H1 (cell line): ENCODE measurements at regions not wholly inside any gene's neighbourhood (a gene's known extent, or its start where the extent isn't known, plus 50 kb on each side); places are given as distances from the start of the nearest gene placed in this dataset.

ENCODE experiments used
- CHD7 ChIP-seq: fragments of 300-600 bp; sonication (generic); IDR thresholded peaks from 2 replicates; pipeline ENCODE4 v1.7.1; 2012; ENCODE audit warnings: low read length, moderate library complexity, mild to moderate bottlenecking, inconsistent platforms; ENCODE audit not compliant: insufficient replicate concordance
- HDAC6 ChIP-seq: IDR thresholded peaks from one replicate; pipeline ENCODE4 v1.7.1; 2012; ENCODE audit warnings: low read depth, mild to moderate bottlenecking, inconsistent platforms, low read length, moderate library complexity
- JUND ChIP-seq: IDR thresholded peaks from 2 replicates; pipeline ENCODE4 v1.6.1; 2011; ENCODE audit warnings: mild to moderate bottlenecking, improper control_type of control experiment, low read length
- TBP ChIP-seq: IDR thresholded peaks from 2 replicates; pipeline ENCODE4 v1.6.1; 2011; ENCODE audit warnings: low read depth, low read length, improper control_type of control experiment

DNA sequence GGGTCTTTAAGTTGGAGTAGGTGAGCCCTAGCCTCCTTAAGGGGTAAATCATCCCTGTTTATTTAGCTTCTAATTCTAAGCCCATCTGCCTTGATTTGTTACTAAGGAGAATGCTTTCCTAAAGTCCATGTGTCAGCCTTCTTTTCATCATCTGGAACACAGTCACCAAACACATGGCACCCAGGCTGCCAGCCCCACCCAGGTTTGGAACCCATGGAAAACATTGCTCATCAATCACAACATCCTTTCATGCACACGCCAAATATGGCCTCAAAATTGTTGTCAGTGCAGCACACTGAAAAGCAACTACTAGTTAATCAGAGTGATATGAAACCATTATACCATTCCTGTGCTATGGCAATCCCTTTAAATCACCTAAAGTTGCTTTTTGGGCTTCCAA, 386.7 kb upstream of the ESRRG start (continued):
- TF ChIP-seq CHD7 = no peak
- TF ChIP-seq TBP = no peak
- TF ChIP-seq JUND = no peak
- TF ChIP-seq HDAC6 = no peak
